GM21723 (cell line): ENCODE measurements at regions not wholly inside any gene's neighbourhood (a gene's known extent, or its start where the extent isn't known, plus 50 kb on each side); places are given as distances from the start of the nearest gene placed in this dataset.

Source experiments
- ATAC-seq: cut with Tn5 transposase; IDR thresholded peaks from one replicate; pipeline ENCODE4 v1.9.1; 2021; ENCODE audit warnings: mild to moderate bottlenecking, moderate library complexity; ENCODE audit not compliant: unreplicated experiment

DNA sequence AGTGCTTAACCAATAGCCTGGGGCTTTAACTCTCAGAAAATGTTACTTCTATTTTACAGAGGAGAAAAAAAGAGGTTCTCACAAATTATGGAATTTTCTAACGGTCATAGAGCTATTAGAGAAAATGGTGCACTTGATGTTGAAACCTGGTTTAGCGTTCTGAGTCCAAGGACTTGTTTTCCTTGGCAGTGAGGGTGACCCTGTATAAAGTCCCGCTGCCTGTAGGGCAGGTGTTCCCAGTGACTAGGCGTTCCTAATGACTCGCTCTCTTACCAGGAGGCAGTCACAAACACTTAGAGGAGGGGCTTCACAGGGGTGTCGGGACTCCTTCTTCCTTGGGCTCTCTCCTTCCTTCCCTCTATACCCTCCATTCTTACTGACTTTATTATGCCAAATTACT lies 175.8 kb downstream of the ACTR3 start:
- no peak for ATAC-seq

DNA sequence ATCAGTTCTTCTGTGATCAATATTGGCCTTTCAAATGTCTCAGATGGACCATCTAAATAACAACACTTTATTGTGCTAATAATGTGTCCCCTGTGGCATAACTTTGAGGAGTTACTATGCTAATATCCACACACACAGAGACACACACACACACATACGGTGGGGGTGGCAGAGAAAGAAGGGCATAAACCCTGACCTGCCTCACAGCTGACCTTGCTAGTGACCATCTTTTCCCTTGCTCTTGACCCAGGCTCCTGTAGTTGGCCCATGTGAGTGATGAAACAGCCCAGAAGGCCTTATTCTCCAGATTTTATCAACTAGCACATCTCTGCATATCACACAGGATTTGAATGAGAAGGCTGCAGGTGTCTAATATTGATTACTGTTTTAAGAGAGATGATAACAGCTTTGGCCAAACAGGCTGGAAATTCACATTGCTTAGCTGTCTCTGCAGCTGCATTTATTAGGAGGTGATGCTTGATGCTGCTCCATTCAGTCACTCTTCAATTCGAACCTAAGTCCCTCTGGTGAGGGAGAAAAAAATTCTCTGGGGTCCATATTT lies 176.4 kb downstream of the ACTR3 start:
- ATAC-seq: no peak

- no peak for ATAC-seq
These were observed 178.5 kb downstream of the ACTR3 start for GRCh38 chr2:114068438-114068837.

- ATAC-seq: no peak
These were observed 187.1 kb downstream of the ACTR3 start for GRCh38 chr2:114076961-114077360.

GRCh38 chr2:114079366-114080004 lies 189.6 kb downstream of the ACTR3 start:
- no peak for ATAC-seq

DNA sequence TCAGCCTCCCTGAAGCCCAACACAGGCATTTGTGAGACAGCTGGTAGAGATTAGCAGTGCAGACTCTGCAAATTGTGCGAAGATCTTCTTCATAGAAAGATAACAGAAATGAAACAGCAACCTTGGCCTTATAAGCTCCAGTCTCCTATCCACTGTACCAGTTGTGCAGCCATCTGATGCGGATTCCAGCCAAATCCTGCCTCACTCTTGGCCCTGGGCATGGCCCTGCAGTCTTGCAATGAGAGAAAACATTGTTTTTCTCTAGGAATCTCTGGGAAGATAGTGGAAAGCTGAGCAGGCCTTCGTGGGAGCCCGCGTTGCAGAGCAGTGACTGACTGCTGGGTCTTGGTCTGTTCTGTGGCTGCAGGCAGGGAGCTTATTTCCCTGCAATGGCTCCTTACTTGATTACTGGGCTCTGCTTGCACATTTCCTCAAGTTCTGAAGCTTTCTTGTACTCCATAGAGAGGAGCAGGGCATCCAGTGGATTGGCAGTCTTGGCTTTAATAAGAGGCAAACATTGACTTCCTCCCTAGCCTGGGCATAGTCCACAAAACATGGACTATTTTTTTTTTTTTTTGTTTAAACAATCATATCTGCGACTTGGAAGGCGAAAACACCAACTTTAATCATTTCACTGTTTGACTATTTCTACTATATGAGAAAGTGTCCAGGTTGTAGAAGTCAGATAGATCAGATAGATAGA lies 193.0 kb downstream of the ACTR3 start:
- no peak for ATAC-seq

DNA sequence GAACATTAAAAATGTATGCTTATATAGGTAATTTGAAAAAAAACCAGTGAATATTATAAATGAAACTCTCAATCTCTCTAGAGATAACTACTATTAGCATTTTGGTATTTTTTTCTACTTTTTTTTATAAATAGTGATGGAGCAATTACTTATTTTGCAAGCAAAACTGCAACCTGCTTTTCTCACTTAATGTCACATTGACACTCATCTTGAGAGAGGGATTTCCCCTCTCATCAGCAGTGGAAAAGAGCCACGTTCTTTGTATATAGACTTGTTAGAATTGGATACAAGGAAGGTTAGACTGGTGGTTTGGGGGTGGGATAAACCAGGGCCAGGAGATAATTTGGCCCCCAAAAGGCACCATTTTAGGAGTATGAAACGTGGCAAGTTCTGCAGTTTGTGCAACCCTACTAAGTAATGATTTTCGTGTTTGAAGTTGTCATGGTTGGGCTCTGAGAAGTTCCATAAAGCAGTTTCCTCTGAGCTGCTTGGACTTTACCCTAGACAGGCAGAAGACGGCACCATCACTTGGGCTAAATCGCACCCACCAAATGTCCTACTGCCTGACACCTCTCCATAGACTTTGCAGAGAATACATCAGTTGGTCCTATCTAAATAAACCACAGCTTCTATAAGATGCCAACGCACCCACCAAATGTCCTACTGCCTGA lies 194.0 kb downstream of the ACTR3 start:
- ATAC-seq: peak; percentile 92

GRCh38 chr2:114085238-114085637 lies 195.3 kb downstream of the ACTR3 start:
- no peak for ATAC-seq

GRCh38 chr2:114085992-114086391 lies 196.1 kb downstream of the ACTR3 start:
- no peak for ATAC-seq

DNA sequence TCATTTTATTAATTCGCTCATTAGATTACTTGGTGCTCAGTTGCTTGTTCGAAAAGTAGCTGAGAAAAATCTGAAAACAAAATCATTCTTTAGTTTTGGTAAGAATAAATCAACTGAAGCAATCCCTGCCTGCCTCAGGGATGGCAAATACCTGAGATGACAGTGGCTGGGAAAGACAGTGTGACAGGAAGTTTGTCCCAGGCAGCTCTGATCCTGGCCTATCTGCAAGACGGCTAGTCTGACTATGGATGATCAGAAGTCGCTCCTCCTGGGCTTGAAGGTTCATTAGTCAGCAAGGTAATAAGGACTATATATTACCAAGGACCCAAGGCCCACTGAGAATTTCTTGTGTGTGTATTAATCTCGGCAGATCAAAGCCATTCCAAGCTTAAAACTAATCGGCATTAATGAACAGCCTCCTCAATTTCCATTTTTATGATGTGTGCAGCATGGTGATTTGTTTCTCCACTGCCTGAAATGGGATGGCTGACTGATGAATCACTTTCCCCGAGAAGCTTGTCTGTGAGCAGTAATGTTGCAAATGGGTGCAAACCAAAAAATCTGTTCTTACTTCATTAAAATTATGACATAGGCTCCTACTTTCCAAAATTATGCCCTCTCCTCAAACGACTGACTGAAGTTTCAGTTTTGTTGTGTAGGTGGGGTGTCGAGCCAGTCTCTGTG lies 199.9 kb downstream of the ACTR3 start:
- ATAC-seq: no peak

GRCh38 chr2:114091010-114091409 lies 201.1 kb downstream of the ACTR3 start:
- ATAC-seq: no peak

GRCh38 chr2:114108249-114108648 lies 218.4 kb downstream of the ACTR3 start:
- ATAC-seq: no peak

GRCh38 chr2:114108824-114109416 lies 219.0 kb downstream of the ACTR3 start:
- ATAC-seq: no peak

- ATAC-seq: no peak
These were observed 221.4 kb downstream of the ACTR3 start for GRCh38 chr2:114111329-114111728.

GRCh38 chr2:114113518-114113917 lies 223.6 kb downstream of the ACTR3 start:
- no peak for ATAC-seq

DNA sequence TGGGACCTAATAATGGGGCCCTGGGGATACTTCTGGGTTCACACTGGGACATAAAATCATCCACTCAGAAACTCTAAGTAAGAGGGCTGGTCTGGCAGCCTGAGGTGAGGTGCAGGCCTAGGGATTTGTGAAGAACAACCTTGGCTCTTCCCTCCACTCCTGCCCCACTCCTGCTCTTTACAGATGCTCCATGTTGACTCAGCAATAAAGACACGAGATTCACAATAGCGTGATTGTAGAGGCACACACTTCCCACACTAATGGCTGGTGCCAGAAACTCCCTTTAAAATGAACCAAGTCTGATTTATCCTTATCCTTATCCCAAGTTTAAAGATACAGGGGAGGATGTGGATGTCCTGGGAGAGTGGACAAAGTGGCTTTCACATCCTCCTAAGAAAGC lies 228.2 kb downstream of the ACTR3 start:
- ATAC-seq: no peak

GRCh38 chr2:114119862-114120261 lies 230.0 kb downstream of the ACTR3 start:
- ATAC-seq: no peak

DNA sequence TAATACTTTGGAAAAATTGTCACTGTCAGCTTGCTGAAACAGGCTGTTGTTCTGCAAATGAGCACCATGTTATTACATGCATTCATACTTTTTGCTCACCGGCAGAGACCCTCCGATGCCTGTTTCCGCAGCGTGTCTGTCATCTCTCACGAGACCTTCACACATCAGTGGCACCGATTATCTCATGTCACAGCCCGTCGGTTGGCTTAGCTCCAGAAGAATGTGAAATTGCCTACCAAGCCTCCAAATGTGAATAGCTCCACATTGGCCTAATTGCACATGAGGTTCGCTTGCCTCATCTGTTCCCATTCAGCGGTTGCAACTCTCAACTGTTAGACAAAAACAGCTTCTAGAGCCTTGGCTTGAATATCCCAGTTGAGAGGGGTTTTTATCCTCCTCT lies 233.0 kb downstream of the ACTR3 start:
- ATAC-seq: no peak

DNA sequence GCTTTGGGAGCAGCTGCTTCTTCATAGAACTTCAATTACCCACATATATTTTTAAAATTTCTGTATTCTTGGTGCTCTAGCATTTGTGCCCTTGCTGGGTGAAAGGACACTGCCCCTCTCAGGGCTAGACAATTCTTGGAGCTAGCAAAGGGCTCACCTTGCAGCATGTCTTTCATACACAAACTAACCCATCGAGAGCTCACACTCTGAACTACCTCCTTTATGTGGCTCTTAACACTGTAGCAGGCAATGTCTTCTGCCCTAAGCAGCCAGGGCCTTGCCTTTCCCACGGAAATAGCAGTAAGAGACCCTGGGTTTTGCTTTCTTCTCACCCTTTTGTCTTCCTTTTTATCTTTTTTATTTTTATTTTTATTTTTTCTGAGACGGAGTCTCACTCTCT lies 234.0 kb downstream of the ACTR3 start:
- ATAC-seq: no peak

GRCh38 chr2:114127372-114127771 lies 237.5 kb downstream of the ACTR3 start:
- no peak for ATAC-seq

GRCh38 chr2:114128263-114128662 lies 238.4 kb downstream of the ACTR3 start:
- ATAC-seq: no peak
